SK-N-SH (cell line): ENCODE measurements at regions not wholly inside any gene's neighbourhood (a gene's known extent, or its start where the extent isn't known, plus 50 kb on each side); places are given as distances from the start of the nearest gene placed in this dataset.

Experiments
- CTCF ChIA-PET: fragments of 300-600, 350-600 bp; formaldehyde crosslinking; extraction: SDS; loops from one replicate; lab custom pipeline; 2021; lab: Yijun Ruan, JAX
- POLR2A ChIA-PET: fragments of 350-600 bp; sonication (Branson Sonifier 250); formaldehyde crosslinking; extraction: SDS; loops from one replicate; lab custom pipeline; 2020; ENCODE audit warnings: antibody characterized with exemption, inconsistent platforms; lab: Yijun Ruan, JAX
- DNase-seq: peaks from one replicate; pipeline ENCODE4 v3.0.0; 2012
- H2AFZ ChIP-seq: fragments of 200-600 bp; sonication (generic); 2 replicates; pipeline ENCODE4 v1.8.1; 2016; ENCODE audit warnings: antibody characterized with exemption, mild to moderate bottlenecking, low read depth
- H3F3A ChIP-seq: fragments of 200-600 bp; sonication (generic); replicated peaks from 2 replicates; pipeline ENCODE3; 2016; ENCODE audit warnings: antibody characterized with exemption, mild to moderate bottlenecking; ENCODE audit not compliant: insufficient read depth
- H3K27ac ChIP-seq, 2 experiments: fragments of 200-500 bp in 1 of 2; fragments of 200-600 bp in 1 of 2; sonication (Bioruptor generic) in 1 of 2; sonication (generic), shearing (Covaris generic) in 1 of 2; 2 replicates each; pipeline versions ENCODE4 v1.5.1 to v1.6.1; 2014 to 2016; ENCODE audit warnings: low read depth in 2 of 2, inconsistent platforms in 1 of 2, low read length in 1 of 2, mild to moderate bottlenecking in 1 of 2, mixed read lengths in 1 of 2
- H3K27me3 ChIP-seq: fragments of 200-600 bp; sonication (generic), shearing (Covaris generic); 2 replicates; pipeline ENCODE4 v1.6.1; 2016; ENCODE audit warnings: mixed run types; ENCODE audit not compliant: insufficient read depth
- H3K36me3 ChIP-seq, 2 experiments: fragments of 200-500 bp in 1 of 2; fragments of 200-600 bp in 1 of 2; sonication (Bioruptor generic) in 1 of 2; sonication (generic) in 1 of 2; replicated peaks in 1 of 2; 2 replicates each; pipeline versions ENCODE3 to v1.5.1; 2014 to 2016; ENCODE audit warnings: low read length in 1 of 2, mild to moderate bottlenecking in 1 of 2; ENCODE audit not compliant: insufficient read depth in 2 of 2, control insufficient read depth in 1 of 2
- H3K4me1 ChIP-seq, 2 experiments: fragments of 200-500 bp in 1 of 2; fragments of 200-600 bp in 1 of 2; sonication (Bioruptor generic) in 1 of 2; sonication (generic), shearing (Covaris generic) in 1 of 2; 2 replicates each; pipeline versions ENCODE4 v1.5.1 to v1.6.1; 2014 to 2016; ENCODE audit warnings: low read depth in 1 of 2, low read length in 1 of 2, mixed run types in 1 of 2; ENCODE audit not compliant: insufficient read depth in 2 of 2, control insufficient read depth in 1 of 2
- H3K4me2 ChIP-seq: fragments of 200-600 bp; sonication (generic), shearing (Covaris generic); 2 replicates; pipeline ENCODE4 v1.6.1; 2017; ENCODE audit warnings: mixed run types
- H3K4me3 ChIP-seq, 2 experiments: fragments of 200-500 bp in 1 of 2; fragments of 200-600 bp in 1 of 2; sonication (Bioruptor generic) in 1 of 2; sonication (generic), shearing (Covaris generic) in 1 of 2; 2 replicates each; pipeline versions ENCODE4 v1.5.1 to v1.8.1; 2014 to 2016; ENCODE audit warnings: low read depth in 2 of 2, inconsistent platforms in 1 of 2, low read length in 1 of 2, mild to moderate bottlenecking in 1 of 2, mixed read lengths in 1 of 2, moderate library complexity in 1 of 2
- H3K79me2 ChIP-seq: fragments of 200-600 bp; sonication (generic); 2 replicates; pipeline ENCODE4 v1.8.1; 2017; ENCODE audit warnings: mild to moderate bottlenecking; ENCODE audit not compliant: insufficient read depth
- H3K9ac ChIP-seq: fragments of 200-600 bp; sonication (generic); 2 replicates; pipeline ENCODE4 v1.6.1; 2017; ENCODE audit warnings: mixed run types
- H3K9me2 ChIP-seq: fragments of 200-600 bp; sonication (generic); 2 replicates; pipeline ENCODE4 v1.6.1; 2017; ENCODE audit warnings: mixed run types
- H3K9me3 ChIP-seq: fragments of 200-600 bp; sonication (generic); 2 replicates; pipeline ENCODE4 v1.6.1; 2017; ENCODE audit warnings: mixed run types, mild to moderate bottlenecking, moderate library complexity
- H4K20me1 ChIP-seq: fragments of 200-600 bp; sonication (generic); 2 replicates; pipeline ENCODE4 v1.6.1; 2017; ENCODE audit warnings: mild to moderate bottlenecking, mixed run types; ENCODE audit not compliant: insufficient read depth
- GATA2 ChIP-seq: sonication (generic); formaldehyde crosslinking; IDR thresholded peaks from 2 replicates; pipeline ENCODE4 v1.5.0; 2020; ENCODE audit warnings: mild to moderate bottlenecking, missing genetic modification reagents
- NRF1 ChIP-seq: IDR thresholded peaks from 2 replicates; pipeline ENCODE4 v1.6.1; 2012; ENCODE audit warnings: low read depth, mild to moderate bottlenecking, low read length
- RCOR1 ChIP-seq: fragments of 150-350 bp; IDR thresholded peaks from 2 replicates; pipeline ENCODE4 v1.6.1; 2017; ENCODE audit warnings: antibody characterized with exemption, low read length
- RXRA ChIP-seq: IDR thresholded peaks from 2 replicates; pipeline ENCODE4 v1.4.0; 2012; ENCODE audit warnings: low read depth, mild to moderate bottlenecking, borderline replicate concordance
- SMC3 ChIP-seq: IDR thresholded peaks from 2 replicates; pipeline ENCODE4 v1.6.1; 2012; ENCODE audit warnings: low read depth, low read length, improper control_type of control experiment
- TEAD4 ChIP-seq: IDR thresholded peaks from 2 replicates; pipeline ENCODE4 v1.4.0; 2012; ENCODE audit warnings: mild to moderate bottlenecking, borderline replicate concordance; ENCODE audit not compliant: insufficient read depth
- WGBS: methylation state at CpG from one replicate; pipeline ENCODE4 v1.1.6; 2017; ENCODE audit warnings: low lambda C conversion rate; 5-methylcytosine and 5-hydroxymethylcytosine counted together
- TF ChIP-seq, protein P1 (sequence below): IDR thresholded peaks from 2 replicates; pipeline ENCODE4 v1.4.0; 2012; ENCODE audit warnings: low read depth, borderline replicate concordance
- TF ChIP-seq, protein P2 (sequence below): fragments of 150-350 bp; IDR thresholded peaks from 2 replicates; pipeline ENCODE4 v1.6.1; 2017; ENCODE audit warnings: antibody characterized with exemption, low read length, low read depth, borderline replicate concordance
- TF ChIP-seq, protein P3 (sequence below): fragments of 200-600 bp; sonication (generic); IDR thresholded peaks from 2 replicates; pipeline ENCODE4 v1.6.1; 2017; ENCODE audit warnings: antibody characterized with exemption, mild to moderate bottlenecking, moderate library complexity

DNA sequence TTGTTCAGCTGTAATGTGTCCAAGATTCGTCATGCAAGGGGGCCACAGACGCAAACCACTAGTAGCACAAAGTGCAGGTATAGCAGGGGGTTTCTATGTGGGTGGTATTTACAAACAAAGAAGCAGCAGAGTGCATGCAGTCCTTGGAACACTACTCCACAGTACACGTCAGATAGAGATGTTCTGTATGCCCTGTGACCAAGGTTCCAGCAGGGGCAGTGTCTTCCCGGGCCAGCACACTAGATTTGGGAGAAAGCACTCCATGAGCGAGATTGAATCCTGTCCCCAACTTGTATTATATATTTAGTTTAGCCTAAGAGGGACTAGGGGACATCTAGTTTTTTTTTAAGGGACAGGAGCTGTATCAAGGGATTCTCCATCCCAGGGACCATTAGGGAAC, 54.4 kb upstream of the ESX1 start:
- Histone ChIP-seq H3K9ac (no peak overlapping the region), H3K9me3 (no peaks in the 10 kb centered on the region), H3K27me3 (peaks cover 42% of the 10 kb centered on the region), H3K4me1 (no peaks in the 10 kb centered on the region), H3F3A (no peaks in the 10 kb centered on the region), H3K9me2 (no peaks in the 10 kb centered on the region), H2AFZ (no peak overlapping the region), H4K20me1 (no peaks in the 10 kb centered on the region), H3K27ac (no peak overlapping the region)
- 6% methylated on average over 5 of the region's 5 CpGs for WGBS
- TF ChIP-seq, protein P1, sequence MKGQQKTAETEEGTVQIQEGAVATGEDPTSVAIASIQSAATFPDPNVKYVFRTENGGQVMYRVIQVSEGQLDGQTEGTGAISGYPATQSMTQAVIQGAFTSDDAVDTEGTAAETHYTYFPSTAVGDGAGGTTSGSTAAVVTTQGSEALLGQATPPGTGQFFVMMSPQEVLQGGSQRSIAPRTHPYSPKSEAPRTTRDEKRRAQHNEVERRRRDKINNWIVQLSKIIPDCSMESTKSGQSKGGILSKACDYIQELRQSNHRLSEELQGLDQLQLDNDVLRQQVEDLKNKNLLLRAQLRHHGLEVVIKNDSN, result no peak
- TF ChIP-seq, protein P2, sequence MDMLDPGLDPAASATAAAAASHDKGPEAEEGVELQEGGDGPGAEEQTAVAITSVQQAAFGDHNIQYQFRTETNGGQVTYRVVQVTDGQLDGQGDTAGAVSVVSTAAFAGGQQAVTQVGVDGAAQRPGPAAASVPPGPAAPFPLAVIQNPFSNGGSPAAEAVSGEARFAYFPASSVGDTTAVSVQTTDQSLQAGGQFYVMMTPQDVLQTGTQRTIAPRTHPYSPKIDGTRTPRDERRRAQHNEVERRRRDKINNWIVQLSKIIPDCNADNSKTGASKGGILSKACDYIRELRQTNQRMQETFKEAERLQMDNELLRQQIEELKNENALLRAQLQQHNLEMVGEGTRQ, result no peak
- TF ChIP-seq, protein P3, sequence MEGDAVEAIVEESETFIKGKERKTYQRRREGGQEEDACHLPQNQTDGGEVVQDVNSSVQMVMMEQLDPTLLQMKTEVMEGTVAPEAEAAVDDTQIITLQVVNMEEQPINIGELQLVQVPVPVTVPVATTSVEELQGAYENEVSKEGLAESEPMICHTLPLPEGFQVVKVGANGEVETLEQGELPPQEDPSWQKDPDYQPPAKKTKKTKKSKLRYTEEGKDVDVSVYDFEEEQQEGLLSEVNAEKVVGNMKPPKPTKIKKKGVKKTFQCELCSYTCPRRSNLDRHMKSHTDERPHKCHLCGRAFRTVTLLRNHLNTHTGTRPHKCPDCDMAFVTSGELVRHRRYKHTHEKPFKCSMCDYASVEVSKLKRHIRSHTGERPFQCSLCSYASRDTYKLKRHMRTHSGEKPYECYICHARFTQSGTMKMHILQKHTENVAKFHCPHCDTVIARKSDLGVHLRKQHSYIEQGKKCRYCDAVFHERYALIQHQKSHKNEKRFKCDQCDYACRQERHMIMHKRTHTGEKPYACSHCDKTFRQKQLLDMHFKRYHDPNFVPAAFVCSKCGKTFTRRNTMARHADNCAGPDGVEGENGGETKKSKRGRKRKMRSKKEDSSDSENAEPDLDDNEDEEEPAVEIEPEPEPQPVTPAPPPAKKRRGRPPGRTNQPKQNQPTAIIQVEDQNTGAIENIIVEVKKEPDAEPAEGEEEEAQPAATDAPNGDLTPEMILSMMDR, result peak; percentile 35; the same call in 1 of the 2 replicates
- TF ChIP-seq TEAD4 (no peak), NRF1 (no peak), RCOR1 (no peak)
- TF ChIP-seq, all 33 proteins: peak for 1
- Histone ChIP-seq H3K4me2 (no peak overlapping the region), H3K36me3 (no peaks in the 10 kb centered on the region), H3K79me2 (no peaks in the 10 kb centered on the region), H3K4me3 (no peak overlapping the region)
- ChIA-PET POLR2A (no interaction called here), CTCF (interaction anchor here (0.9 to 1.8 kb wide), 4 partner anchors 11 to 39 kb away, joined by 3 to 4 read pairs (median 3); no protein-coding TSS in a partner anchor)
- DNase-seq, result no peak

GRCh38 chrX:104307341-104307740, 52.6 kb upstream of the ESX1 start:
- no peak for TF ChIP-seq RXRA
- no peak for TF ChIP-seq SMC3
- TF ChIP-seq GATA2, result no peak
- H3K36me3 ChIP-seq, result no peaks in the 10 kb centered on the region
- no peaks in the 10 kb centered on the region for H4K20me1 ChIP-seq
- H3K4me1 ChIP-seq, result no peaks in the 10 kb centered on the region
- no peak for DNase-seq
- no peak overlapping the region for H2AFZ ChIP-seq
- H3K4me3 ChIP-seq, result no peak overlapping the region
- no peaks in the 10 kb centered on the region for H3F3A ChIP-seq
- H3K9me2 ChIP-seq, result no peaks in the 10 kb centered on the region
- no peak overlapping the region for H3K4me2 ChIP-seq
- H3K9me3 ChIP-seq, result no peaks in the 10 kb centered on the region
- H3K27ac ChIP-seq, result no peak overlapping the region
- ChIA-PET POLR2A (no interaction called here), CTCF (no interaction called here)
- no peaks in the 10 kb centered on the region for H3K79me2 ChIP-seq
- H3K27me3 ChIP-seq, result peaks cover 37% of the 10 kb centered on the region
- no peak overlapping the region for H3K9ac ChIP-seq
- 2% methylated on average over 5 of the region's 5 CpGs for WGBS
